ENCODE measurements at regions not wholly inside any gene's neighbourhood (a gene's known extent, or its start where the extent isn't known, plus 50 kb on each side); places are given as distances from the start of the nearest gene placed in this dataset.

DNA sequence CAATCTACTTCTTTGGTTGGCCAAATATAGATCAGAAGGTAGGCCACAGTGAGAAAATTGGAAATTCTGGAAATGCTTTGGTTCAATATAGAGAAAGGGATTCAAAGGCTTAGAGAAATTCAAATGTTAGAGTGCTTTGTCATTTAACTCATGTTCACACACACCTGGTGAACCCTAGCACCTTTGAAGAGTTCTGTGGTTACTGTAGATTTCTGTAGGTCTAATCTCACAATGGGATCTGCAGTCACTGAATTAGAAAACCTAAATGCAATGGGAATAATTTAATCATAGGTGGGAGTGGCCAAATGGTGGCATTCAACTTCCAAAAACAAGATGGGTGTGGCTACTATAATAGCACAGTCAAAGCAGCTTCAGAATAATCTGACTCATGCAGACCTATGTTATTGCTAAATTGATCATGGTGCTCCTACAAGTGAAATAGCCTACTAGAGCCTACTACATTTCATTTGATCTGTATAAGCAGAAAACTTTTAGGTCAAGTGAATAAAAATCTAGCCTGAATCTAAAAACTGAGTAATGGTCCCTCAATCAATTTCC, 1152.9 kb downstream of the PCDH9 start:
- TF ChIP-seq, protein P1, sequence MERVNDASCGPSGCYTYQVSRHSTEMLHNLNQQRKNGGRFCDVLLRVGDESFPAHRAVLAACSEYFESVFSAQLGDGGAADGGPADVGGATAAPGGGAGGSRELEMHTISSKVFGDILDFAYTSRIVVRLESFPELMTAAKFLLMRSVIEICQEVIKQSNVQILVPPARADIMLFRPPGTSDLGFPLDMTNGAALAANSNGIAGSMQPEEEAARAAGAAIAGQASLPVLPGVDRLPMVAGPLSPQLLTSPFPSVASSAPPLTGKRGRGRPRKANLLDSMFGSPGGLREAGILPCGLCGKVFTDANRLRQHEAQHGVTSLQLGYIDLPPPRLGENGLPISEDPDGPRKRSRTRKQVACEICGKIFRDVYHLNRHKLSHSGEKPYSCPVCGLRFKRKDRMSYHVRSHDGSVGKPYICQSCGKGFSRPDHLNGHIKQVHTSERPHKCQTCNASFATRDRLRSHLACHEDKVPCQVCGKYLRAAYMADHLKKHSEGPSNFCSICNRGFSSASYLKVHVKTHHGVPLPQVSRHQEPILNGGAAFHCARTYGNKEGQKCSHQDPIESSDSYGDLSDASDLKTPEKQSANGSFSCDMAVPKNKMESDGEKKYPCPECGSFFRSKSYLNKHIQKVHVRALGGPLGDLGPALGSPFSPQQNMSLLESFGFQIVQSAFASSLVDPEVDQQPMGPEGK (CRISPR knock-in tag; IDR thresholded peaks at IDR 0.05; ENCODE audit: borderline replicate concordance) = no peak
- TF ChIP-seq ZFP30 (CRISPR knock-in tag; IDR thresholded peaks at IDR 0.05) = no peak
- TF ChIP-seq ZFP3 (CRISPR knock-in tag; IDR thresholded peaks at IDR 0.05) = no peak
